DMS 273 treated with DMSO at 0.1 percent for 48 hours (cell line): ENCODE measurements at regions not wholly inside any gene's neighbourhood (a gene's known extent, or its start where the extent isn't known, plus 50 kb on each side); places are given as distances from the start of the nearest gene placed in this dataset.

Experiments
- DNase-seq: peaks from one replicate; lab custom pipeline; 2025; lab: John Stamatoyannopoulos, UW

GRCh38 chr18:70662588-70662987, 373.7 kb downstream of the SOCS6 start:
- DNase-seq, result no peak

GRCh38 chr18:70659036-70659925, 370.4 kb downstream of the SOCS6 start:
- DNase-seq, result no peak

GRCh38 chr18:70653671-70654070, 364.8 kb downstream of the SOCS6 start:
- no peak for DNase-seq

GRCh38 chr18:70650878-70651277, 362.0 kb downstream of the SOCS6 start:
- no peak for DNase-seq

- no peak for DNase-seq
Observed at GRCh38 chr18:70649683-70650082, 360.8 kb downstream of the SOCS6 start.

- DNase-seq, result no peak
Observed at GRCh38 chr18:70645971-70646370, 357.1 kb downstream of the SOCS6 start.

- no peak for DNase-seq
Observed at GRCh38 chr18:70643812-70644211, 355.0 kb downstream of the SOCS6 start.

GRCh38 chr18:70641156-70641775, 352.4 kb downstream of the SOCS6 start:
- DNase-seq, result no peak

- DNase-seq, result no peak
Observed at GRCh38 chr18:70640336-70640887, 351.6 kb downstream of the SOCS6 start.

- no peak for DNase-seq
Observed at GRCh38 chr18:70636991-70637390, 348.1 kb downstream of the SOCS6 start.

GRCh38 chr18:70634576-70635147, 345.8 kb downstream of the SOCS6 start:
- DNase-seq, result no peak

GRCh38 chr18:70627182-70627802, 338.4 kb downstream of the SOCS6 start:
- DNase-seq, result no peak

GRCh38 chr18:70622622-70623419, 334.0 kb downstream of the SOCS6 start:
- DNase-seq, result no peak

- DNase-seq, result no peak
Observed at GRCh38 chr18:70621710-70622109, 332.9 kb downstream of the SOCS6 start.

GRCh38 chr18:70620837-70621612, 332.2 kb downstream of the SOCS6 start:
- DNase-seq, result no peak

- DNase-seq, result no peak
Observed at GRCh38 chr18:70617020-70617763, 328.3 kb downstream of the SOCS6 start.

- no peak for DNase-seq
Observed at GRCh38 chr18:70600225-70600925, 311.5 kb downstream of the SOCS6 start.

GRCh38 chr18:70598406-70598805, 309.6 kb downstream of the SOCS6 start:
- no peak for DNase-seq

GRCh38 chr18:70582981-70583380, 294.1 kb downstream of the SOCS6 start:
- DNase-seq, result no peak
